Aorta (tissue), 5 donors: ENCODE measurements at regions not wholly inside any gene's neighbourhood (a gene's known extent, or its start where the extent isn't known, plus 50 kb on each side); places are given as distances from the start of the nearest gene placed in this dataset.
"Not testable (repeated sequence)": the region's sequence is repeated elsewhere in the genome, so short reads cannot be mapped to it uniquely, and the experiment has no call there.

Source experiments
- ATAC-seq: fragments of 200-7000 bp; cut with Tn5 transposase; one replicate; pipeline ENCODE4 v1.9.1; 2022; ENCODE audit warnings: moderate library complexity; ENCODE audit not compliant: low FRiP score
- DNase-seq, 2 donors: peaks; one replicate each; pipeline ENCODE4 v3.0.0-alpha.2; 2020
- H3K27ac ChIP-seq, 2 donors: one replicate each; pipeline ENCODE4 v1.5.1; 2013; ENCODE audit warnings: low read length in 2 of 2, mild to moderate bottlenecking in 2 of 2, moderate library complexity in 2 of 2, control low read depth in 1 of 2, inconsistent platforms in 1 of 2, low read depth in 1 of 2
- H3K27me3 ChIP-seq, 2 donors: one replicate each; pipeline ENCODE4 v1.6.1; 2013; ENCODE audit warnings: control low read depth in 1 of 2, low read length in 1 of 2, mild to moderate bottlenecking in 1 of 2, moderate library complexity in 1 of 2; ENCODE audit not compliant: insufficient read depth in 2 of 2, control insufficient read depth in 1 of 2
- H3K36me3 ChIP-seq, 2 donors: one replicate each; pipeline ENCODE4 v1.6.1; 2013; ENCODE audit warnings: control low read depth in 1 of 2, low read length in 1 of 2, mild to moderate bottlenecking in 1 of 2; ENCODE audit not compliant: insufficient read depth in 2 of 2, control insufficient read depth in 1 of 2
- H3K4me1 ChIP-seq, 2 donors: one replicate each; pipeline ENCODE4 v1.6.1; 2013; ENCODE audit warnings: low read length in 2 of 2, control low read depth in 1 of 2, mild to moderate bottlenecking in 1 of 2, moderate library complexity in 1 of 2; ENCODE audit not compliant: insufficient read depth in 2 of 2, control insufficient read depth in 1 of 2
- H3K4me3 ChIP-seq, 2 donors: one replicate each; pipeline ENCODE4 v1.5.1; 2013; ENCODE audit warnings: low read length in 2 of 2, control low read depth in 1 of 2, mild to moderate bottlenecking in 1 of 2
- H3K9me3 ChIP-seq: one replicate; pipeline ENCODE4 v1.6.1; 2013; ENCODE audit warnings: mild to moderate bottlenecking, low read length; ENCODE audit not compliant: control insufficient read depth
- WGBS, 2 donors: extraction: QIAGEN DNeasy Blood & Tissue Kit; methylation state at CpG; one replicate each; pipeline ENCODE4 v1.1.7; 2013; 5-methylcytosine and 5-hydroxymethylcytosine counted together
- intact Hi-C, 2 donors: fragments of 100-400 bp; cut with DNase I; formaldehyde crosslinking; loops; one replicate each; pipeline versions ENCODE4 v1.14.2 to v1.15.0; 2022
- donor health status: healthy with polysubstance abuse.
- donor health status: Bipolar disorder and iron deficiency.
- donor health status: DM: no; HTN: no; CAD: no.
- donor health status: DM: no; HTN: no; CAD: no.
- donor health status: DM: yes; HTN: yes; CAD: no.

GRCh38 chr9:30239878-30240277 lies 2144.6 kb upstream of the ACO1 start:
- no peak for ATAC-seq
- intact Hi-C loops, result no loop called here
- no peaks in the 10 kb centered on the region for H3K9me3 ChIP-seq
- H3K36me3 ChIP-seq, result no peaks in the 10 kb centered on the region
- no peaks in the 10 kb centered on the region for H3K27me3 ChIP-seq
- H3K27ac ChIP-seq, result no peak overlapping the region
- 51 to 63% methylated on average over 2 of the region's 2 CpGs for WGBS, 2 donors
- H3K4me1 ChIP-seq, result no peaks in the 10 kb centered on the region
- no peak for DNase-seq
- H3K4me3 ChIP-seq, result no peak overlapping the region

- no peaks in the 10 kb centered on the region for H3K4me1 ChIP-seq
- no peak overlapping the region for H3K4me3 ChIP-seq
- no peak for ATAC-seq
- no peaks in the 10 kb centered on the region for H3K36me3 ChIP-seq
- no peaks in the 10 kb centered on the region for H3K27me3 ChIP-seq
- no peak for DNase-seq
- intact Hi-C loops, result no loop called here
- no peak overlapping the region for H3K27ac ChIP-seq
- no peaks in the 10 kb centered on the region for H3K9me3 ChIP-seq
Measured at GRCh38 chr9:30243467-30243866, 2141.0 kb upstream of the ACO1 start.

DNA sequence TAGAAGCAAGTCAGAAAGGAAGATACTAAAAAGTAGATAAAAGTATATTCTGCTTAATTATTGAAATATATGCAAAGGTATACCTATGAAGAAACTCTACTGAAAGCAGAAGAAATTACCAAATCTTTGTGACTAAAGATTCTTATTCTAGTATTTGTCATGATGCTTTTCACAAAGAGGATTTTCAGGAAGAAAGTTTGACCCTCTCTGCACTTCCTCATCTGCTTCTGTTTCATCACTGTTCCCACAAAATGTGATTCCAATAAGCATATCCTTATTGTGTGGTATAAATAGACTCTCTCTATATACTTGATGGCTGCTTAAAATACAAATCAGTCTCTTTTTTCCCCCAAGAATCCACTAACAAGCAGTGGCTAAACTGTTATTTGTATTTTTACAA lies 2139.6 kb upstream of the ACO1 start:
- intact Hi-C loops, result no loop called here
- Histone ChIP-seq H3K36me3 (no peaks in the 10 kb centered on the region), H3K9me3 (no peaks in the 10 kb centered on the region), H3K27me3 (no peaks in the 10 kb centered on the region), H3K27ac (no peak overlapping the region), H3K4me1 (no peaks in the 10 kb centered on the region), H3K4me3 (no peak overlapping the region)
- ATAC-seq (no peak), DNase-seq (no peak)

- H3K36me3 ChIP-seq, result no peaks in the 10 kb centered on the region
- intact Hi-C loops, result no loop called here
- WGBS, 2 donors, result 44 to 47% methylated on average over 1 of the region's 1 CpG
- H3K4me3 ChIP-seq, result no peak overlapping the region
- H3K27ac ChIP-seq, result no peak overlapping the region
- no peaks in the 10 kb centered on the region for H3K9me3 ChIP-seq
- no peaks in the 10 kb centered on the region for H3K4me1 ChIP-seq
- no peaks in the 10 kb centered on the region for H3K27me3 ChIP-seq
- DNase-seq (no peak), ATAC-seq (no peak)
Measured at GRCh38 chr9:30250872-30251271, 2133.6 kb upstream of the ACO1 start.

GRCh38 chr9:30258094-30258493 lies 2126.3 kb upstream of the ACO1 start:
- intact Hi-C loops, result no loop called here
- ATAC-seq, result no peak
- Histone ChIP-seq H3K27me3 (no peaks in the 10 kb centered on the region), H3K9me3 (no peaks in the 10 kb centered on the region), H3K36me3 (no peaks in the 10 kb centered on the region), H3K27ac (no peak overlapping the region), H3K4me3 (no peak overlapping the region), H3K4me1 (no peaks in the 10 kb centered on the region)
- no peak for DNase-seq
- 61 to 63% methylated on average over 4 of the region's 4 CpGs for WGBS, 2 donors

DNA sequence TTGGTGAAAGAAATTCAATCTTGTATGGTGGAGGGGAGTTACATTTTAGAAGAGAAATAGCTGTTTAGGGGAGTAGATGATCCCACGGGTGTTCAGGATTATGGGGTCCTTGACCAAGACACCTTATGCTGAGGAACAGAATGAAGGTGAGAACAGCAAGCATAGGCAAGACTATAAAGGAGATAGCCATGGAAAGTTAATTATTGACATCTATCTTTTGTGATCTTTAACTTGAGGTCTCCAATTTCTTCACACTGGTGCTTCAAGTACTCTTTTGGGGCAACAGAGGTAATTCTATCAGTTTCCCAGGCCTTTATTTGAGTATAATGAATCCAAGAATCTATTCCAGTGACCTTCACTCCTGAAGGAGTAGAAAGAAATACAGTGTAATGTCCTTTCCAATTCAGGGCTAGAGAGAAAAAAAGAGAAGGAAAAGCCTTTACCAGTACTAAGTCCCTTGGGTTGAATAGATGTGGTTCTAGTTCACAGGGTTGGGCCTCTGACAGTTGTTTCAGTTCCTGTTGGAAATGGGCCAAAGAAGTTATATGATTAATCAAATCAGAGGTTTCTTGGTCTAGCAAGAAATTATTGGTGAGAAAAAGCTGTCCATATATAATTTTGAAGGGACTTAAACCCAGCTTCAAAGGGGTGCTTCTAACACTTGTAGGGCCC lies 2104.1 kb upstream of the ACO1 start:
- no peak for DNase-seq
- H3K27ac ChIP-seq, result no peak overlapping the region
- H3K27me3 ChIP-seq, result no peaks in the 10 kb centered on the region
- WGBS, 2 donors, result 79 to 80% methylated on average over 1 of the region's 1 CpG
- intact Hi-C loops, result no loop called here
- no peaks in the 10 kb centered on the region for H3K36me3 ChIP-seq
- no peaks in the 10 kb centered on the region for H3K4me1 ChIP-seq
- ATAC-seq, result no peak
- no peak overlapping the region for H3K4me3 ChIP-seq
- no peaks in the 10 kb centered on the region for H3K9me3 ChIP-seq

GRCh38 chr9:30289435-30289834 lies 2095.0 kb upstream of the ACO1 start:
- no peak for DNase-seq
- H3K27me3 ChIP-seq, result no peaks in the 10 kb centered on the region
- no peak for ATAC-seq
- H3K4me3 ChIP-seq, result no peak overlapping the region
- no peaks in the 10 kb centered on the region for H3K9me3 ChIP-seq
- no peak overlapping the region for H3K27ac ChIP-seq
- no peaks in the 10 kb centered on the region for H3K4me1 ChIP-seq
- WGBS, 2 donors, result 59 to 60% methylated on average over 2 of the region's 2 CpGs
- intact Hi-C loops, result no loop called here
- no peaks in the 10 kb centered on the region for H3K36me3 ChIP-seq

DNA sequence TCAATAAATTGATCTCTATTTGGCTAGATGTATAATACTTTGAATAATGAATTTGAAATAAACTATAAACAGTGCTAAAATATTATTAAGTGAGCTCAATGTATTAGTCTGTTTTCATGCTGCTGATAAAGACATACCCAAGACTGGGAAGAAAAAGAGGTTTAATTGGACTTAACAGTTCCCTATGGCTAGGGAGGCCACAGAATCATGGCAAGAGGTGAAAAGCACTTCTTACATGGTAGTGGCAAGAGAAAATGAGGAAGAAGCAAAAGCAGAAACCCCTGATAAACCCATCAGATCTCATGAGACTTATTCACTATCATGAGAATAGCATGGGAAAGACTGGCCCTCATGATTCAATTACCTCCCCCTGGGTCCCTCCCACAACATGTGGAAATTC lies 2092.4 kb upstream of the ACO1 start:
- DNase-seq, H3K9me3 ChIP-seq, H3K27me3 ChIP-seq, H3K4me3 ChIP-seq, intact Hi-C loops, ATAC-seq, H3K4me1 ChIP-seq, H3K36me3 ChIP-seq, H3K27ac ChIP-seq: not testable (repeated sequence)

DNA sequence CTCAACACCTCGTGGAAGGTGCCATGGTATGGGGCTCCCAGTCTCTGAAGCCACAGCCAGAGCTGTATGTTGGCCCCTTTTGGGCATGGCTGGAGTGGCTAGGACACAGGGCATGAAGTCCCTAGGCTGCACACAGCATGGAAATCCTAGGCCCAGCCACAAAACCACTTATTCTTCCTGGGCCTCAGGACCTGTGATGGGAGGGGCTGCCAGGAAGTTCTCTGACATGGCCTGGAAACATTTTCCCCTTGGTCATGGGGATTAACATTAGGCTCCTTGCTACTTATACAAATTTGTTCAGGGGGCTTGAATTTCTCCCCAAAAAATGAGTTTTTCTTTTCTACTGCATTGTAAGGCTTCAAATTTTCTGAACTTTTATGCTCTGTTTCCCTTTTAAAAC lies 2091.2 kb upstream of the ACO1 start:
- 72 to 75% methylated on average over 1 of the region's 1 CpG for WGBS, 2 donors
- DNase-seq (no peak), ATAC-seq (no peak)
- Histone ChIP-seq H3K36me3 (no peaks in the 10 kb centered on the region), H3K27me3 (no peaks in the 10 kb centered on the region), H3K4me3 (no peak overlapping the region), H3K4me1 (no peaks in the 10 kb centered on the region), H3K27ac (no peak overlapping the region), H3K9me3 (no peaks in the 10 kb centered on the region)
- intact Hi-C loops, result no loop called here
